Natural killer cell treated with Interleukin-12 subunit alpha and Interleukin-12 subunit beta and Interleukin-15 and Interleukin-18, amount 100 ng/mL, for 72 hours (primary cell): ENCODE measurements at regions not wholly inside any gene's neighbourhood (a gene's known extent, or its start where the extent isn't known, plus 50 kb on each side); places are given as distances from the start of the nearest gene placed in this dataset.

Experiments used
- ATAC-seq, 2 donors: fragments of 150-1000 bp; cut with Tn5 transposase in 1 of 2; sonication (Bioruptor Pico), chemical (Tn5 transposase) in 1 of 2; 2 replicates each; pipeline ENCODE4 v1.10.0; 2021
- DNase-seq: peaks from one replicate; pipeline ENCODE4 v3.0.0; 2022; ENCODE audit warnings: low spot score
- H3K27ac Mint-ChIP-seq, 2 donors: 1 replicate in 1 of 2; 2 replicates in 1 of 2; pipeline ENCODE4 v1.8.0; 2022; ENCODE audit warnings: mixed read lengths in 2 of 2, mild to moderate bottlenecking in 1 of 2, moderate library complexity in 1 of 2
- H3K27me3 Mint-ChIP-seq, 2 donors: 1 replicate in 1 of 2; 2 replicates in 1 of 2; pipeline ENCODE4 v1.8.0; 2022; ENCODE audit warnings: mixed read lengths in 2 of 2
- H3K36me3 Mint-ChIP-seq: one replicate; pipeline ENCODE4 v1.8.0; 2022; ENCODE audit warnings: mixed read lengths
- H3K4me1 Mint-ChIP-seq, 2 donors: 1 replicate in 1 of 2; 2 replicates in 1 of 2; pipeline ENCODE4 v1.8.0; 2022; ENCODE audit warnings: low read depth in 2 of 2, mixed read lengths in 2 of 2, mild to moderate bottlenecking in 1 of 2
- H3K4me3 Mint-ChIP-seq: one replicate; pipeline ENCODE4 v1.8.0; 2022; ENCODE audit warnings: mixed read lengths
- H3K9me3 Mint-ChIP-seq: 2 replicates; pipeline ENCODE4 v1.8.0; 2022; ENCODE audit warnings: mixed read lengths

- H3K9me3 Mint-ChIP-seq = no peaks in the 10 kb centered on the region
- peaks cover 3 to 18% of the 10 kb centered on the region in 2 donors for H3K27me3 Mint-ChIP-seq
- H3K4me1 Mint-ChIP-seq = no peaks in the 10 kb centered on the region
- H3K27ac Mint-ChIP-seq = no peak overlapping the region
- H3K36me3 Mint-ChIP-seq = no peaks in the 10 kb centered on the region
- ATAC-seq (no peak), DNase-seq (no peak)
- H3K4me3 Mint-ChIP-seq = no peak overlapping the region
Observed at GRCh38 chr18:2274613-2275012, 296.7 kb downstream of the METTL4 start.

- Mint-ChIP-seq H3K4me3 (no peak overlapping the region), H3K36me3 (no peaks in the 10 kb centered on the region), H3K27ac (no peak overlapping the region), H3K27me3 (peaks cover 0 to 5% of the 10 kb centered on the region in 2 donors), H3K4me1 (no peaks in the 10 kb centered on the region), H3K9me3 (no peaks in the 10 kb centered on the region)
- ATAC-seq = no peak
- no peak for DNase-seq
Observed at GRCh38 chr18:2281086-2281485, 290.2 kb downstream of the METTL4 start.

- H3K27me3 Mint-ChIP-seq = peaks cover 0 to 5% of the 10 kb centered on the region in 2 donors
- DNase-seq = no peak
- H3K36me3 Mint-ChIP-seq = no peaks in the 10 kb centered on the region
- ATAC-seq = no peak
- no peaks in the 10 kb centered on the region for H3K9me3 Mint-ChIP-seq
- H3K4me1 Mint-ChIP-seq = no peaks in the 10 kb centered on the region
- H3K27ac Mint-ChIP-seq = no peak overlapping the region
- no peak overlapping the region for H3K4me3 Mint-ChIP-seq
Observed at GRCh38 chr18:2281523-2282199, 289.6 kb downstream of the METTL4 start.

GRCh38 chr18:2293109-2293839, 278.0 kb downstream of the METTL4 start:
- DNase-seq (no peak), ATAC-seq (no peak)
- Mint-ChIP-seq H3K36me3 (no peaks in the 10 kb centered on the region), H3K9me3 (no peaks in the 10 kb centered on the region), H3K27me3 (peaks cover 0 to 50% of the 10 kb centered on the region in 2 donors), H3K4me3 (no peak overlapping the region), H3K27ac (no peak overlapping the region), H3K4me1 (no peaks in the 10 kb centered on the region)

GRCh38 chr18:2301316-2301715, 270.0 kb downstream of the METTL4 start:
- Mint-ChIP-seq H3K4me3 (no peak overlapping the region), H3K36me3 (no peaks in the 10 kb centered on the region), H3K4me1 (no peaks in the 10 kb centered on the region), H3K9me3 (no peaks in the 10 kb centered on the region), H3K27ac (no peak overlapping the region), H3K27me3 (peaks cover 10 to 34% of the 10 kb centered on the region in 2 donors)
- ATAC-seq (no peak), DNase-seq (no peak)

- no peak overlapping the region for H3K27ac Mint-ChIP-seq
- H3K4me3 Mint-ChIP-seq = no peak overlapping the region
- H3K4me1 Mint-ChIP-seq = no peaks in the 10 kb centered on the region
- peaks cover 12 to 38% of the 10 kb centered on the region in 2 donors for H3K27me3 Mint-ChIP-seq
- no peak for ATAC-seq
- no peaks in the 10 kb centered on the region for H3K36me3 Mint-ChIP-seq
- DNase-seq = no peak
- no peaks in the 10 kb centered on the region for H3K9me3 Mint-ChIP-seq
Observed at GRCh38 chr18:2302012-2302411, 269.3 kb downstream of the METTL4 start.

- DNase-seq = no peak
- Mint-ChIP-seq H3K4me1 (no peaks in the 10 kb centered on the region), H3K27me3 (peaks cover 13 to 39% of the 10 kb centered on the region in 2 donors), H3K36me3 (no peaks in the 10 kb centered on the region), H3K27ac (no peak overlapping the region), H3K4me3 (no peak overlapping the region), H3K9me3 (no peaks in the 10 kb centered on the region)
- no peak for ATAC-seq
Observed at GRCh38 chr18:2302628-2303516, 268.4 kb downstream of the METTL4 start.

GRCh38 chr18:2303517-2304238, 267.6 kb downstream of the METTL4 start:
- H3K27me3 Mint-ChIP-seq = peaks cover 20 to 41% of the 10 kb centered on the region in 2 donors
- ATAC-seq = no peak

GRCh38 chr18:2304378-2305175, 266.7 kb downstream of the METTL4 start:
- Mint-ChIP-seq H3K4me3 (no peak overlapping the region), H3K27ac (no peak overlapping the region), H3K36me3 (no peaks in the 10 kb centered on the region), H3K9me3 (no peaks in the 10 kb centered on the region), H3K27me3 (peaks cover 20 to 38% of the 10 kb centered on the region in 2 donors), H3K4me1 (no peaks in the 10 kb centered on the region)
- ATAC-seq (no peak), DNase-seq (no peak)

More at GRCh38 chr18:2303517-2304238, 267.6 kb downstream of the METTL4 start:
- no peak overlapping the region for H3K27ac Mint-ChIP-seq
- DNase-seq = no peak
- H3K4me1 Mint-ChIP-seq = no peaks in the 10 kb centered on the region
- H3K9me3 Mint-ChIP-seq = no peaks in the 10 kb centered on the region
- H3K36me3 Mint-ChIP-seq = no peaks in the 10 kb centered on the region
- H3K4me3 Mint-ChIP-seq = no peak overlapping the region

GRCh38 chr18:2306606-2307005, 264.7 kb downstream of the METTL4 start:
- Mint-ChIP-seq H3K27ac (no peak overlapping the region), H3K4me3 (no peak overlapping the region), H3K36me3 (no peaks in the 10 kb centered on the region), H3K4me1 (no peaks in the 10 kb centered on the region), H3K9me3 (no peaks in the 10 kb centered on the region), H3K27me3 (peaks cover 22 to 52% of the 10 kb centered on the region in 2 donors)
- ATAC-seq (no peak), DNase-seq (no peak)

GRCh38 chr18:2310886-2311285, 260.4 kb downstream of the METTL4 start:
- Mint-ChIP-seq H3K27ac (no peak overlapping the region), H3K4me1 (no peaks in the 10 kb centered on the region), H3K27me3 (peaks cover 15 to 44% of the 10 kb centered on the region in 2 donors), H3K4me3 (no peak overlapping the region), H3K9me3 (no peaks in the 10 kb centered on the region), H3K36me3 (no peaks in the 10 kb centered on the region)
- ATAC-seq = no peak
- DNase-seq = no peak

GRCh38 chr18:2312440-2312839, 258.9 kb downstream of the METTL4 start:
- Mint-ChIP-seq H3K27me3 (peaks cover 12 to 46% of the 10 kb centered on the region in 2 donors), H3K4me3 (no peak overlapping the region), H3K27ac (no peak overlapping the region), H3K36me3 (no peaks in the 10 kb centered on the region), H3K4me1 (no peaks in the 10 kb centered on the region), H3K9me3 (no peaks in the 10 kb centered on the region)
- no peak for ATAC-seq
- no peak for DNase-seq

- no peak overlapping the region for H3K27ac Mint-ChIP-seq
- no peaks in the 10 kb centered on the region for H3K9me3 Mint-ChIP-seq
- H3K4me1 Mint-ChIP-seq = no peaks in the 10 kb centered on the region
- H3K36me3 Mint-ChIP-seq = no peaks in the 10 kb centered on the region
- no peak for DNase-seq
- H3K4me3 Mint-ChIP-seq = no peak overlapping the region
- peaks cover 7 to 39% of the 10 kb centered on the region in 2 donors for H3K27me3 Mint-ChIP-seq
- no peak for ATAC-seq
Observed at GRCh38 chr18:2313332-2313731, 258.0 kb downstream of the METTL4 start.
